Neutrophil (primary cell): ENCODE measurements at regions not wholly inside any gene's neighbourhood (a gene's known extent, or its start where the extent isn't known, plus 50 kb on each side); places are given as distances from the start of the nearest gene placed in this dataset.

Experiments used
- H3K27ac ChIP-seq: fragments of 200-600 bp; sonication (generic); 2 replicates; pipeline ENCODE4 v1.5.1; 2016; ENCODE audit warnings: mild to moderate bottlenecking, moderate library complexity
- H3K27me3 ChIP-seq: fragments of 200-600 bp; sonication (generic); 2 replicates; pipeline ENCODE4 v1.6.0; 2016; ENCODE audit warnings: mild to moderate bottlenecking
- H3K36me3 ChIP-seq: fragments of 200-600 bp; sonication (generic); 2 replicates; pipeline ENCODE4 v1.5.1; 2017
- H3K4me1 ChIP-seq, 2 experiments: fragments of 200-600 bp in 1 of 2; sonication (generic) in 1 of 2; 1 replicate in 1 of 2; 2 replicates in 1 of 2; pipeline versions ENCODE4 v1.5.1 to v1.6.1; 2013 to 2016; ENCODE audit warnings: low read depth in 1 of 2, low read length in 1 of 2, mild to moderate bottlenecking in 1 of 2, moderate library complexity in 1 of 2; ENCODE audit not compliant: control insufficient read depth in 1 of 2, insufficient read depth in 1 of 2
- H3K4me3 ChIP-seq, 2 experiments: fragments of 200-600 bp in 1 of 2; sonication (generic) in 1 of 2; 1 replicate in 1 of 2; 2 replicates in 1 of 2; pipeline ENCODE4 v1.5.1; 2013 to 2016; ENCODE audit warnings: low read depth in 1 of 2, low read length in 1 of 2, mild to moderate bottlenecking in 1 of 2, moderate library complexity in 1 of 2
- H3K9me3 ChIP-seq: fragments of 200-600 bp; sonication (generic); 2 replicates; pipeline ENCODE4 v1.5.1; 2016
- TF ChIP-seq, protein P1 (sequence below): fragments of 200-600 bp; sonication (generic); IDR thresholded peaks from 2 replicates; pipeline ENCODE4 v1.5.1; 2016; ENCODE audit warnings: antibody characterized with exemption

DNA sequence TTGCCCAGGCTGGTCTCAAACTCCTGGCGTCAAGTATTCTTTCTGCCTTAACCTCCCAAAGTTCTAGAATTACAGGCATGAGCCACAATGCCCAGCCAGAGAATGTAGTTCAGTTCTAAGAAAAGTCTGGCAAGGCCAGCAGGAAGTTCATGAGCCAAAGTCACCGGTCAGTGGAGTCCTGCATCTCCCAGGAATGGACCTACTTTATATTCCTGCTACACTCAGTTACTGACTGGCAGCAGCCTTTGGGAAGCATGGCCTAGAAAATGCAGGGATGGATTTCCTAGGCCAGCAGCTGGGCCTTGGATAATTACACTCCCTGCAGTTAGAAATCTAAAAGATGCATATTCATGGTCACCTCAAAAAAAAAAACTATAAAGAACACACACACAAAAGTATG is 135.7 kb downstream of the CAAP1 start:
- Histone ChIP-seq H3K4me3 (no peak overlapping the region), H3K36me3 (no peaks in the 10 kb centered on the region), H3K27ac (no peak overlapping the region), H3K4me1 (peaks cover 0 to 5% of the 10 kb centered on the region in 2 experiments), H3K9me3 (no peaks in the 10 kb centered on the region), H3K27me3 (no peaks in the 10 kb centered on the region)
- TF ChIP-seq, protein P1, sequence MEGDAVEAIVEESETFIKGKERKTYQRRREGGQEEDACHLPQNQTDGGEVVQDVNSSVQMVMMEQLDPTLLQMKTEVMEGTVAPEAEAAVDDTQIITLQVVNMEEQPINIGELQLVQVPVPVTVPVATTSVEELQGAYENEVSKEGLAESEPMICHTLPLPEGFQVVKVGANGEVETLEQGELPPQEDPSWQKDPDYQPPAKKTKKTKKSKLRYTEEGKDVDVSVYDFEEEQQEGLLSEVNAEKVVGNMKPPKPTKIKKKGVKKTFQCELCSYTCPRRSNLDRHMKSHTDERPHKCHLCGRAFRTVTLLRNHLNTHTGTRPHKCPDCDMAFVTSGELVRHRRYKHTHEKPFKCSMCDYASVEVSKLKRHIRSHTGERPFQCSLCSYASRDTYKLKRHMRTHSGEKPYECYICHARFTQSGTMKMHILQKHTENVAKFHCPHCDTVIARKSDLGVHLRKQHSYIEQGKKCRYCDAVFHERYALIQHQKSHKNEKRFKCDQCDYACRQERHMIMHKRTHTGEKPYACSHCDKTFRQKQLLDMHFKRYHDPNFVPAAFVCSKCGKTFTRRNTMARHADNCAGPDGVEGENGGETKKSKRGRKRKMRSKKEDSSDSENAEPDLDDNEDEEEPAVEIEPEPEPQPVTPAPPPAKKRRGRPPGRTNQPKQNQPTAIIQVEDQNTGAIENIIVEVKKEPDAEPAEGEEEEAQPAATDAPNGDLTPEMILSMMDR = no peak

DNA sequence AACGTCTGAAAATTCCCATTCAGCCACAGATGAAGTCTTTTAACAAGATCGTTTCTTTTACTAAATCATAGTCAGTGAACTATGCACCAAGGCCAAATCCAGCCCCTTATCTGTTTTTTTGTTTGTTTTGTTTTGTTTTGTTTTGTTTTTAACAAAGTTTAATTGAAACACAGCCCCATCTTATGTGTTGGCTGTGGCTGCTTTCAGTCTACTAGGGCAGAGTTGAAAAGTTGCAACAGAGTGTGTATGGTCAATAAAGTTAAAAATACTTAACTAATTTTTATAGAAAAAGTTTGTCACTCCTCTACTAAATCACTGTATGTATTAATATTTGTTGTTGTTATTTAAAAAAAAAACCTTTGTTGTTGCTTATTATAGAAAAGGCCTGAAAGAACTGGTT is 137.1 kb downstream of the CAAP1 start:
- no peaks in the 10 kb centered on the region for H3K9me3 ChIP-seq
- TF ChIP-seq, protein P1 = no peak

DNA sequence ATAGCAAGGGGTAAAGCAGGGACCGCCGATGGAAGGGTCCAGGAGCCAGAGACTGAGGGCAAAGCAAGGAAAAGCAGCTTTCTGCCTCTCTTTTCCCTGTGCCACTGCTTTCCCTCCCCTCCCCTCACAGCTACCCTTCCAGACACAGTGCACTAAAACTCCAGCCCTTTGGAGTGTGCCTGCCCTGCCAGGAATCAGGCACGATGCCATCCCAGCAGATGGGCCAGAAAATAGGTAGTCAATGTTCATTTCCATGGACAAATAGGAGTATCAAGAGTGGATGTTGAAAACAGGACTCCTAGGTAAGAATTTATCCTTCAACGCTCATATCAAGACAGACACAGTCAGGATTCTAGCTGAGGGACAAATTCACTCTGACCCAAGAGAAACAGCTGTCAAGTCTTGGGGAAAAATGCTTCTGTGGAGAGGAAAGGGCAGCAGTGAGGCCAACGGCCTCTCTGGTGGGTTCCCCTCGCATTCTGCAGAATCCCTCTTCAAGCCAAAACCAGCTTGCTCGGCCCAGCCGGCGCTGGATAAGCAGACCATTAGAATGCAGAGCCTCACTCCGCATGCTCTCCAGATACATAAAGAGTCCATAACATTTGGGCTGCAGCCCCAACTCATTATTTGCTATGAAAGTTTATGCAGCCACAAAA is 138.0 kb downstream of the CAAP1 start:
- TF ChIP-seq, protein P1 = no peak
- Histone ChIP-seq H3K4me3 (no peak overlapping the region), H3K36me3 (no peaks in the 10 kb centered on the region), H3K27ac (no peak overlapping the region), H3K4me1 (peaks cover 0 to 5% of the 10 kb centered on the region in 2 experiments), H3K9me3 (no peaks in the 10 kb centered on the region), H3K27me3 (no peaks in the 10 kb centered on the region)

More for the DNA sequence above, 137.1 kb downstream of the CAAP1 start:
- H3K27me3 ChIP-seq = no peaks in the 10 kb centered on the region
- H3K4me1 ChIP-seq = peaks cover 0 to 5% of the 10 kb centered on the region in 2 experiments
- no peak overlapping the region for H3K4me3 ChIP-seq
- H3K27ac ChIP-seq = no peak overlapping the region
- H3K36me3 ChIP-seq = no peaks in the 10 kb centered on the region

DNA sequence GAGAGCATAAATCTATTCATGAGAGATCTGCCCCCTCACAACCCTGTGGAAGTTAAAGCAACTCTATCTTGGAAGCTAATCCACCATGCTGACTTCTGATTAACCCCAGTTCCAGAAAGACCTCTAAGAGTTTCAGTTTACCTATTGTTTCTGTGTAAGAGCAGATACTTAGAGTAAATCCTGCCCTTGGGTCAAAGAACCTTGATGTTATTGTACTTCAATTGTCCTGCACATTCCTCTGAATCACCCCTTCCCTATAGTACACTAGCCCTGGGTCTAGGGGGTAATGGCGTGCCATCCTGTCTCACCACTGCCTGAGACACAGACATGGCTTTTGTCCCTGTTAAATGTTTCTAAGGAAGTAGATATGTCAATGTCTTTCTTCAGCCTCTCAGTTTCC is 138.6 kb downstream of the CAAP1 start:
- Histone ChIP-seq H3K9me3 (no peaks in the 10 kb centered on the region), H3K27me3 (no peaks in the 10 kb centered on the region), H3K27ac (no peak overlapping the region), H3K4me1 (peaks cover 0 to 5% of the 10 kb centered on the region in 2 experiments), H3K36me3 (no peaks in the 10 kb centered on the region), H3K4me3 (no peak overlapping the region)
- TF ChIP-seq, protein P1 = no peak

DNA sequence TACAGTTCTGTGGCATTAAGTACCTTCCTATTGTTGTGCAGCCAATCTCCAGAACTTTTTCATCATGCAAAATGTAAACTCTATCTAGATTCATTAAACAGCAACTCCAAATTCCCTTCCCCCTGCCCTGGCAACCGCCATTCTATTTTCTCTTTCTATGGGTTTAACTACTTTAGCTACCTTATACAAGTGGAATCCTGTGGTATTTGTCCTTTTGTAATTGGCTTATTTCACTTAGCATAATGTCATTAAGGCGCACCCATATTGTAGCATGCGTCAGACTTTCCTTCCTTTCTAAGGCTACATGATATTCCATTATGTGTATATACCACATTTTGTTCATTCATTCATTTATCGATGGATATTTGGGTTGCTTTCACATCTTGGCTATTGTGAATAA is 142.4 kb downstream of the CAAP1 start:
- no peaks in the 10 kb centered on the region for H3K4me1 ChIP-seq
- no peak overlapping the region for H3K4me3 ChIP-seq
- H3K36me3 ChIP-seq = no peaks in the 10 kb centered on the region
- no peaks in the 10 kb centered on the region for H3K27me3 ChIP-seq
- no peaks in the 10 kb centered on the region for H3K9me3 ChIP-seq
- no peak overlapping the region for H3K27ac ChIP-seq
- TF ChIP-seq, protein P1 = no peak
